Hepatocyte (in vitro differentiated cells): ENCODE measurements at regions not wholly inside any gene's neighbourhood (a gene's known extent, or its start where the extent isn't known, plus 50 kb on each side); places are given as distances from the start of the nearest gene placed in this dataset.

Source experiments
- EZH2 ChIP-seq: fragments of 200-600 bp; sonication (generic); IDR thresholded peaks from 2 replicates; pipeline ENCODE4 v1.6.1; 2016; ENCODE audit warnings: antibody characterized with exemption, mild to moderate bottlenecking, borderline replicate concordance
- TF ChIP-seq, protein P1 (sequence below): fragments of 200-600 bp; sonication (generic); IDR thresholded peaks from 2 replicates; pipeline ENCODE4 v1.5.1; 2016; ENCODE audit warnings: antibody characterized with exemption, mild to moderate bottlenecking; ENCODE audit not compliant: poor library complexity

DNA sequence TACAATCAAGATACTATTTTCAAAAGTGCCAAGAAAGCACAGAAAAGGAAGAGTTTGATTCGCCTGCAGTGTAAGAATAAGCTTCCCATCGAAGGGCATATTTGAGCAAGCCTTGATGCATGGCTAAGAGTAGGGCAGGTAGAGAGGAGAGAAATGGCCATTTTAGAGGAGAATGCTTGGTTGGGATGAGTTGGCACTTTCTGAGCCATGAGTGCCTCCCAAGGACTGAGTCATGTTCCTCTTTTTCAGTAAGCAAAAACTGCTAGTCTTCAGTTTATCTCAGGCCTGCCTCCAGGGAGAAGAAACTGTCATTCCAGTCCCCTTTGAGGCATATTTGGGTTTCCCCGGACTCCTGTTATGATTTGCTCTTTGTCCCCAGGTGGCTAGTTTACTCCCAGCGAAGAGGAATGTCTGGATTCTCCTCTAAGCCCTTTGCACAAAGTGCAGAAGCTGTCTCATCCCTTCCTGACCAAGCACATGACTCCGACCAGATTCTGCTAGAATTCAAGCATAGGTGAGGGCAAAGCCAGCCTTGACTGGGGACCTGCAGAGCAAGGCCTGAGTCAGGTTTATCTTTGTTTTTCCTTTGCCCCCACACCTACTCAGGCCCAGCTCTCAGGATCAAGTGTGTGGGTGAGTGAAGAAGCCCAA lies 115.2 kb downstream of the TTC32 start:
- no peak for TF ChIP-seq EZH2
- TF ChIP-seq, protein P1, sequence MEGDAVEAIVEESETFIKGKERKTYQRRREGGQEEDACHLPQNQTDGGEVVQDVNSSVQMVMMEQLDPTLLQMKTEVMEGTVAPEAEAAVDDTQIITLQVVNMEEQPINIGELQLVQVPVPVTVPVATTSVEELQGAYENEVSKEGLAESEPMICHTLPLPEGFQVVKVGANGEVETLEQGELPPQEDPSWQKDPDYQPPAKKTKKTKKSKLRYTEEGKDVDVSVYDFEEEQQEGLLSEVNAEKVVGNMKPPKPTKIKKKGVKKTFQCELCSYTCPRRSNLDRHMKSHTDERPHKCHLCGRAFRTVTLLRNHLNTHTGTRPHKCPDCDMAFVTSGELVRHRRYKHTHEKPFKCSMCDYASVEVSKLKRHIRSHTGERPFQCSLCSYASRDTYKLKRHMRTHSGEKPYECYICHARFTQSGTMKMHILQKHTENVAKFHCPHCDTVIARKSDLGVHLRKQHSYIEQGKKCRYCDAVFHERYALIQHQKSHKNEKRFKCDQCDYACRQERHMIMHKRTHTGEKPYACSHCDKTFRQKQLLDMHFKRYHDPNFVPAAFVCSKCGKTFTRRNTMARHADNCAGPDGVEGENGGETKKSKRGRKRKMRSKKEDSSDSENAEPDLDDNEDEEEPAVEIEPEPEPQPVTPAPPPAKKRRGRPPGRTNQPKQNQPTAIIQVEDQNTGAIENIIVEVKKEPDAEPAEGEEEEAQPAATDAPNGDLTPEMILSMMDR: no peak
